GM12872 (cell line): ENCODE measurements at regions not wholly inside any gene's neighbourhood (a gene's known extent, or its start where the extent isn't known, plus 50 kb on each side); places are given as distances from the start of the nearest gene placed in this dataset.

Source experiments
- TF ChIP-seq, protein P1 (sequence below): IDR thresholded peaks from 3 replicates; pipeline ENCODE4 v1.5.1; 2011; ENCODE audit warnings: low read depth, mild to moderate bottlenecking, low read length, moderate library complexity; ENCODE audit not compliant: insufficient read depth

DNA sequence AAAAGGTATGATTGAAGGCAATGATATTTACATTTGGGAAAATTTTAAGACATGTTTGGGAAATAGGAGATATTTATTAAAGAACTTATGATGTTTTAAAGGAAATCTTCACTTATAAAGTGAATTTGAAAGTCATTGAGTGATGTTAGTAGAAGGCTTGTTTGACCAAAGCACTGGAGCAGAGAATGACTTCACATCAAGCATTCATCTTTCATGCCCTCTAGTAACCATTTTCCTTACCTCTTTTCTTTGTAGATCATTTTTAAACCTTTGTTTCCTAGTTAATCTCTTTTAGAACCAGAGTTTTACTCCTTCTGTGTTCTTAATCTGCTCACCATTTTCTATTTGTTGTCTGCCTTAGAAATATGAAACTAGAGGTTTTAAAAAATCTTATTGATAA is 111.3 kb upstream of the FOXP2 start:
- TF ChIP-seq, protein P1, sequence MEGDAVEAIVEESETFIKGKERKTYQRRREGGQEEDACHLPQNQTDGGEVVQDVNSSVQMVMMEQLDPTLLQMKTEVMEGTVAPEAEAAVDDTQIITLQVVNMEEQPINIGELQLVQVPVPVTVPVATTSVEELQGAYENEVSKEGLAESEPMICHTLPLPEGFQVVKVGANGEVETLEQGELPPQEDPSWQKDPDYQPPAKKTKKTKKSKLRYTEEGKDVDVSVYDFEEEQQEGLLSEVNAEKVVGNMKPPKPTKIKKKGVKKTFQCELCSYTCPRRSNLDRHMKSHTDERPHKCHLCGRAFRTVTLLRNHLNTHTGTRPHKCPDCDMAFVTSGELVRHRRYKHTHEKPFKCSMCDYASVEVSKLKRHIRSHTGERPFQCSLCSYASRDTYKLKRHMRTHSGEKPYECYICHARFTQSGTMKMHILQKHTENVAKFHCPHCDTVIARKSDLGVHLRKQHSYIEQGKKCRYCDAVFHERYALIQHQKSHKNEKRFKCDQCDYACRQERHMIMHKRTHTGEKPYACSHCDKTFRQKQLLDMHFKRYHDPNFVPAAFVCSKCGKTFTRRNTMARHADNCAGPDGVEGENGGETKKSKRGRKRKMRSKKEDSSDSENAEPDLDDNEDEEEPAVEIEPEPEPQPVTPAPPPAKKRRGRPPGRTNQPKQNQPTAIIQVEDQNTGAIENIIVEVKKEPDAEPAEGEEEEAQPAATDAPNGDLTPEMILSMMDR = no peak

DNA sequence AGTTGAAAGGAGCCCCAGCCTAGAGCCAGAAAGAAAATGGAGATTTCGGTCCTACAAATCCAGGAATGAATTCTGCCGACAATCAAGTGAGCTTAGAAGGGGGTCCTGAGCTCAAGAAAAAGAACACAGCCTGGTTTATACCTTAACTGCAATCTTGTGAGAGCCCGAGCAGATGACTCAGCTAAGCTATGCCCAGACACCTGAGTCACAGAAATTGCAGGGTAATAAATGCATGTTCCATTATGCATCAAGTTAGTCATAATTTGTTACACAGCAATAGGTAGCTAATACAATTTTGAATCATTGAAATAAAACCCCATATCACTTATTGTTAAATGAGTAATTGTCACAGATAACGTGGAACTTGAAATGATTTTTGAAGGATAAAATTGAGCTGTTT is 111.8 kb upstream of the FOXP2 start:
- TF ChIP-seq, protein P1 = no peak

DNA sequence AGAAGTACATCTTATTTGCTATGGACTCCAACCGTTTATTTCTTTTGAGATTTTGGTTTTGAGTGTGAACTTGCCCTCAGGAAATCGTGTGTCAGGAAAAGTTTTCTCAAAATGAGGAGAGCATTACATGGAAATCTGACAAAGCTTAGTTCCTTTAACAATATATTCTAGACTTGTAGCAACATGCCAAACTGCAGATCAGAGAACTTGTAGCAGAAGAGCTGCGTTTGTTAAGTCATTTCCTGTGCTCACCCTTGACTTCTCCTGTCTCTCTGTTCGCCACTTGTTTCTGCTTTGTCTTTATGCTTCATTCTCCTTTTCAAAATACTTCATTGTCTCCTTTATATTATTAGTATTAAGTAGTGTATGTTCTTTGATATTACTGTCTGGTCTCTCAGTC is 116.6 kb upstream of the FOXP2 start:
- TF ChIP-seq, protein P1 = no peak

DNA sequence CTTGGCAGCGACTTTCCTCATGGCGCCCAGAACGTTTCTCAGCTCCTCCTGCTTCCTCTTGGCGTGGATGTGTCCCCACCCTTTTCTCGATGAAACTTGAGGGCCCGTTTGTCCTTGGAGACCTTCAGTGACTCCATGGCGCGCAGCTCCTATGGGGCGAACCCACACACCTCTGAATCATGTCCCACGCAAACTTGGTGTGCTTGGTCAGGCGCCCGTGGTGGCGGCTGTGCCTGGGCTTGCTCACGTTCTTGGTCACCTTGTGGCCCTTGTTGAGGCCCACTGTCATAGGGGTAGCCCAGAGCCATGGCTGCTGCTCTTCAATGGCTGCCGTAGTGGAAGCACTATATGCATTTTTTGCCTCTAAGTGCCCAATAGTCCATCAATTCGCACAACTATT is 117.5 kb upstream of the FOXP2 start:
- TF ChIP-seq, protein P1 = no peak

DNA sequence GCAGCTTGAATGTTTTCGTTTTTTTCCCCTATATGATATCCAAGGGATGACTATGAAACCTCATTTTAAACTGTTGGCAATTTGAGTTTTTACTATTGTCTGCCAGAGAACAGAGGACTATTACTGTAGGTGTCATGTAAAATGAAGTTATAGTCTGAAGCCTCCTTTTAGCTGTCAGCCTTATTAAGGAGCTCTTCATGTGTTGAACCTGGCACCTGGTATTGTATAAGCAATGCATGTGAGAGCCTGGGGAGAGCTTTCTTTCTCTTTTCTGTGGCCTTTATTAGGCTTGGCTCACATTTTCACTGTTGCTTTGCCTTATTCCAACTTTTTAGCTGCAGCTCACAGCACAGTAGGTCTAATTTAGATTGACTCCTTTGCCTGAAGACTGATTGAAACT is 119.1 kb upstream of the FOXP2 start:
- TF ChIP-seq, protein P1 = no peak

DNA sequence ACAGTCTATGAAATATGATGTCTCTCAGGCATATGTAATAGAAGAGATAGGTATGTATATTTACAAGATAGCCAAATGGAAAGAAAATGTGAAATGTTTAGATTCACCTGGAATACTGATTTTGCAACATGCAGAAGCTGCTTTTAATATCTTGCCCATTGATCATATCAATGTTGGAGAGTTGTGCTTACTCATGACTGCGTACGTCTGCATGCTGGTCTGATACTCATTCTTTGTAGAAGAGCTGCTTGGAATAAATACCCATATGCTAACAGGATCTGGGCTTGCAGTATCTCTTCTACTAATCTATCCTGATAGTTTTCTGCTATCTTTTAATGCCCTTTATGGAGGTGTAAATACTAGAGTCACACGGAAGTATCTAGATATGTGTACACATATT is 120.6 kb upstream of the FOXP2 start:
- TF ChIP-seq, protein P1 = no peak

DNA sequence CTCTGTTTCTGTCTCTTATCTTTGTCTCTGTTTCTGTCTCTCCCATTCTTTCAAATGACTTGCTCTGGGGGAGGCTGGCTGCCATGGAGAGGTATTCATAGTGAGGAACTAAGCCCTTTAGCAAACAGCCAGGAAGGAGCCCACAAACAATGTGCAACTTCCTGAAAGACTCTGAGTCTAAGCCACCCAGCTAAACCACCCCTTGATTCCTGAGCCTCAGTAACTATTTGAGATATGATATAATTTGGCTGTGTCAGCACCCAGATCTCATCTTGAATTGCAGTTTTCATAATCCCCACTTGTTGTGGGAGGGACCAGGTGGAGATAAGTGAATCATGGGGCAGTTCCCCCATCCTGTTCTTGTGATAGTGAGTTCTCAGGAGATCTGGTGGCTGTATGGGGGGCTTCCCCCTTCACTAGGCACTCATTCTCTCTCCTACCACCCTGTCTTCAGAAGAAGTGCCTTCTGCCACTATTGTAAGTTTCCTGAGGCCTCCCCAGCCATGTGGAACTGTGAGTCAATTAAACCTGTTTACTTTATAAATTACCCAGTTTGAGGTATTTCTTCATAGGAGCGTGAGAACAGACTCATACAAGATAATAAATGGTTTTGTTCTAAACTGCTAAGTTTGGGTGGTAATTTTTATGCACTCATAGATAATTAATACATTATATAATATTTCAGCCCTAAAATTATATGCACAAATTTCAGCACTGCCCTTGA is 121.2 kb upstream of the FOXP2 start:
- TF ChIP-seq, protein P1 = no peak
